HCT116 (cell line): ENCODE measurements at regions not wholly inside any gene's neighbourhood (a gene's known extent, or its start where the extent isn't known, plus 50 kb on each side); places are given as distances from the start of the nearest gene placed in this dataset.

Source experiments
- ATAC-seq: fragments of 200-7000 bp; cut with Tn5 transposase; 2 replicates; pipeline ENCODE4 v1.9.1; 2020; ENCODE audit warnings: mild to moderate bottlenecking, moderate library complexity
- BruUV-seq: library from RNA; stranded (reverse); fragments of 400-500 nt; replicated peaks from 2 replicates; lab custom pipeline; 2021; lab: Mats Ljungman, UMichigan
- CTCF ChIA-PET: fragments of 300-600 bp; sonication (Branson Sonifier 250); formaldehyde crosslinking; loops from one replicate; lab custom pipeline; 2021; ENCODE audit warnings: antibody characterized with exemption; lab: Charles Lee
- POLR2A ChIA-PET: fragments of 300-600, 350-600 bp; sonication (Branson Sonifier 250); formaldehyde crosslinking; loops from one replicate; lab custom pipeline; 2021; ENCODE audit warnings: antibody characterized with exemption; lab: Charles Lee
- RAD21 ChIA-PET, 2 experiments: fragments of 300-600 bp; sonication (Branson Sonifier 250); formaldehyde crosslinking; loops; one replicate each; lab custom pipeline; 2023; ENCODE audit warnings: low total read pairs in 2 of 2; ENCODE audit not compliant: uncharacterized antibody in 2 of 2, unreplicated experiment in 2 of 2, low non-redundant PET in 1 of 2; lab: Charles Lee
- DNase-seq: peaks from one replicate; pipeline ENCODE4 v3.0.0-alpha.2; 2010; ENCODE audit warnings: low read depth, low spot score
- H2AFZ ChIP-seq: fragments of 200-600 bp; shearing (Covaris generic), sonication (generic); 2 replicates; pipeline ENCODE4 v1.6.1; 2017; ENCODE audit warnings: low read depth, mixed run types, mixed read lengths, antibody characterized with exemption, low read length; ENCODE audit not compliant: poor library complexity, severe bottlenecking
- H3K27ac ChIP-seq: 2 replicates; pipeline ENCODE4 v1.5.1; 2012; ENCODE audit warnings: low read depth, low read length
- H3K27me3 ChIP-seq: fragments of 200-600 bp; sonication (generic); 2 replicates; pipeline ENCODE4 v1.6.1; 2016; ENCODE audit warnings: mixed run types, low read length, mixed read lengths; ENCODE audit not compliant: insufficient read depth
- H3K36me3 ChIP-seq, 2 experiments: fragments of 200-500 bp in 1 of 2; fragments of 200-600 bp in 1 of 2; sonication (Bioruptor generic) in 1 of 2; sonication (generic) in 1 of 2; 2 replicates each; pipeline versions ENCODE4 v1.5.1 to v1.6.1; 2014 to 2016; ENCODE audit warnings: low read length in 2 of 2, inconsistent platforms in 1 of 2, mixed read lengths in 1 of 2, mixed run types in 1 of 2; ENCODE audit not compliant: insufficient read depth in 2 of 2, control insufficient read depth in 1 of 2
- H3K4me1 ChIP-seq, 2 experiments: fragments of 200-600 bp in 1 of 2; sonication (generic) in 1 of 2; 2 replicates each; pipeline versions ENCODE4 v1.5.1 to v1.6.1; 2012 to 2017; ENCODE audit warnings: low read length in 2 of 2, inconsistent platforms in 1 of 2, mild to moderate bottlenecking in 1 of 2, mixed read lengths in 1 of 2, mixed run types in 1 of 2, moderate library complexity in 1 of 2; ENCODE audit not compliant: insufficient read depth in 2 of 2, control insufficient read depth in 1 of 2
- H3K4me2 ChIP-seq: fragments of 200-600 bp; sonication (generic); 2 replicates; pipeline ENCODE4 v1.6.1; 2017; ENCODE audit warnings: mixed run types, low read length, mixed read lengths
- H3K4me3 ChIP-seq, 2 experiments: fragments of 200-600 bp in 1 of 2; sonication (generic) in 1 of 2; replicated peaks in 1 of 2; 2 replicates each; pipeline ENCODE4 v1.5.1; 2011 to 2016; ENCODE audit warnings: low read length in 2 of 2, control low read depth in 1 of 2, low read depth in 1 of 2, mild to moderate bottlenecking in 1 of 2, mixed read lengths in 1 of 2, mixed run types in 1 of 2
- H3K79me2 ChIP-seq: fragments of 200-600 bp; sonication (generic); 2 replicates; pipeline ENCODE4 v1.6.1; 2017; ENCODE audit warnings: mild to moderate bottlenecking, mixed run types, low read length, moderate library complexity, mixed read lengths; ENCODE audit not compliant: insufficient read depth
- H3K9ac ChIP-seq: fragments of 200-600 bp; sonication (generic); 2 replicates; pipeline ENCODE4 v1.6.1; 2016; ENCODE audit warnings: low read length, mixed read lengths
- H3K9me2 ChIP-seq: fragments of 200-600 bp; sonication (generic), shearing (Covaris generic); 2 replicates; pipeline ENCODE4 v1.6.1; 2017; ENCODE audit warnings: mixed run types, mild to moderate bottlenecking, moderate library complexity; ENCODE audit not compliant: insufficient read depth
- H3K9me3 ChIP-seq, 2 experiments: fragments of 200-500 bp in 1 of 2; fragments of 200-600 bp in 1 of 2; sonication (Bioruptor generic) in 1 of 2; sonication (generic) in 1 of 2; 2 replicates each; pipeline ENCODE4 v1.6.1; 2014 to 2017; ENCODE audit warnings: low read length in 2 of 2, mixed read lengths in 2 of 2, inconsistent platforms in 1 of 2, low read depth in 1 of 2, mild to moderate bottlenecking in 1 of 2, mixed run types in 1 of 2, moderate library complexity in 1 of 2; ENCODE audit not compliant: control insufficient read depth in 1 of 2, insufficient read depth in 1 of 2
- H4K20me1 ChIP-seq: fragments of 200-600 bp; sonication (generic), shearing (Covaris generic); 2 replicates; pipeline ENCODE4 v1.6.1; 2017; ENCODE audit warnings: mixed run types, mild to moderate bottlenecking, moderate library complexity; ENCODE audit not compliant: insufficient read depth
- ATF3 ChIP-seq: IDR thresholded peaks from 2 replicates; pipeline ENCODE4 v1.6.1; 2012
- CBX3 ChIP-seq: IDR thresholded peaks from 2 replicates; pipeline ENCODE4 v1.6.1; 2012; ENCODE audit warnings: low read depth
- CEBPB ChIP-seq: IDR thresholded peaks from 2 replicates; pipeline ENCODE4 v1.6.1; 2012; ENCODE audit warnings: low read depth
- CTCF ChIP-seq, 3 experiments: fragments of 200-600 bp in 1 of 3; sonication (generic) in 1 of 3; IDR thresholded peaks in 2 of 3; conservative IDR thresholded peaks in 1 of 3; 2 replicates each; pipeline ENCODE4 v1.5.1; 2012 to 2017; ENCODE audit warnings: low read depth in 2 of 3, low read length in 2 of 3, antibody characterized with exemption in 1 of 3, borderline replicate concordance in 1 of 3, control low read depth in 1 of 3, mild to moderate bottlenecking in 1 of 3, mixed read lengths in 1 of 3, mixed run types in 1 of 3, moderate library complexity in 1 of 3; ENCODE audit not compliant: insufficient read depth in 1 of 3
- EGR1 ChIP-seq: IDR thresholded peaks from 2 replicates; pipeline ENCODE4 v1.6.1; 2012; ENCODE audit warnings: low read depth
- ELF1 ChIP-seq: IDR thresholded peaks from 2 replicates; pipeline ENCODE4 v1.6.1; 2012; ENCODE audit warnings: low read depth, borderline replicate concordance
- EZH2phosphoT487 ChIP-seq: fragments of 200-600 bp; IDR thresholded peaks from 2 replicates; pipeline ENCODE4 v1.6.1; 2018; ENCODE audit warnings: antibody characterized with exemption, borderline replicate concordance
- POLR2A ChIP-seq: IDR thresholded peaks from 2 replicates; pipeline ENCODE4 v1.7.0; 2011; ENCODE audit warnings: borderline replicate concordance; ENCODE audit not compliant: insufficient read depth, insufficient read length; ENCODE audit errors: extremely low read depth
- RAD21 ChIP-seq: IDR thresholded peaks from 2 replicates; pipeline ENCODE4 v1.6.1; 2012; ENCODE audit warnings: low read depth, mild to moderate bottlenecking
- SP1 ChIP-seq: IDR thresholded peaks from 2 replicates; pipeline ENCODE4 v1.6.1; 2012; ENCODE audit warnings: low read depth
- TCF7L2 ChIP-seq: IDR thresholded peaks from 2 replicates; pipeline ENCODE4 v1.7.0; 2011; ENCODE audit warnings: borderline replicate concordance, inconsistent platforms; ENCODE audit not compliant: insufficient read depth, insufficient read length; ENCODE audit errors: extremely low read depth
- YY1 ChIP-seq: IDR thresholded peaks from 2 replicates; pipeline ENCODE4 v1.6.1; 2011; ENCODE audit warnings: low read length, low read depth, moderate library complexity, mild to moderate bottlenecking; ENCODE audit not compliant: insufficient replicate concordance; ENCODE audit errors: extremely low read depth
- ZNF274 ChIP-seq: fragments of 200-500 bp; sonication (Bioruptor generic); IDR thresholded peaks from 2 replicates; pipeline ENCODE4 v1.6.1; 2014; ENCODE audit warnings: mild to moderate bottlenecking, low read depth, low read length, inconsistent platforms
- intact Hi-C: fragments of 100-400 bp; cut with micrococcal nuclease; formaldehyde crosslinking; loops from 2 replicates; pipeline ENCODE4 v1.10.0; 2022

GRCh38 chr6:50600280-50600679 lies 113.0 kb upstream of the TFAP2D start:
- Histone ChIP-seq H3K27ac (no peak overlapping the region), H3K4me2 (no peak overlapping the region), H3K9ac (no peak overlapping the region), H3K4me3 (no peak overlapping the region), H3K9me2 (no peaks in the 10 kb centered on the region)
- ChIA-PET RAD21 (no interaction called here), POLR2A (no interaction called here)
- TF ChIP-seq ELF1 (no peak), RAD21 (no peak), SP1 (no peak), YY1 (no peak), POLR2A (no peak), EGR1 (no peak), TCF7L2 (no peak), CBX3 (no peak), EZH2phosphoT487 (no peak), ZNF274 (no peak), CEBPB (no peak), ATF3 (no peak)
- TF ChIP-seq, all 23 proteins: peak for 0
- Histone ChIP-seq H3K36me3 (no peaks in the 10 kb centered on the region), H4K20me1 (no peaks in the 10 kb centered on the region), H3K9me3 (peaks cover 0 to 4% of the 10 kb centered on the region in 2 experiments; a peak in 1 of 4 replicates), H3K79me2 (no peaks in the 10 kb centered on the region), H3K4me1 (no peaks in the 10 kb centered on the region), H3K27me3 (no peaks in the 10 kb centered on the region), H2AFZ (no peak overlapping the region)
- intact Hi-C loops: no loop called here
- DNase-seq (no peak), ATAC-seq (no peak)
- no TSS peak for BruUV-seq
- CTCF ChIA-PET: interaction anchor here (2.0 kb wide), 1 partner anchor 472 kb away, joined by 4 read pairs; no protein-coding TSS in a partner anchor

- Histone ChIP-seq H4K20me1 (no peaks in the 10 kb centered on the region), H3K27me3 (no peaks in the 10 kb centered on the region), H3K9me3 (no peaks in the 10 kb centered on the region), H3K4me2 (no peak overlapping the region), H3K79me2 (no peaks in the 10 kb centered on the region), H3K9me2 (no peaks in the 10 kb centered on the region), H3K9ac (no peak overlapping the region), H3K4me3 (no peak overlapping the region), H3K4me1 (no peaks in the 10 kb centered on the region), H3K36me3 (no peaks in the 10 kb centered on the region), H2AFZ (no peak overlapping the region), H3K27ac (no peak overlapping the region)
- no TSS peak for BruUV-seq
- intact Hi-C loops: loop anchor here (1.0 kb wide), 1 partner anchor 474 kb away; no protein-coding TSS in a partner anchor
- TF ChIP-seq POLR2A (no peak), CTCF (IDR thresholded peaks at IDR 0.05 in 2 of 3, conservative IDR thresholded peaks at IDR 0.05 in 1 of 3; ENCODE audit: borderline replicate concordance in 1 of 3, insufficient read depth in 1 of 3, low read depth in 2 of 3, low read length in 2 of 3) (peak; percentile 20 to 80 (median 55); a peak in 4 of 6 replicates), RAD21 (peak; percentile 36), YY1 (no peak)
- CTCF ChIA-PET: interaction anchor here (2.0 kb wide), 1 partner anchor 474 kb away, joined by 4 read pairs; no protein-coding TSS in a partner anchor
- DNase-seq (peak; percentile 2), ATAC-seq (no peak)
- RAD21 ChIA-PET: no interaction called here
- POLR2A ChIA-PET: no interaction called here
Observed at GRCh38 chr6:50602292-50602691, 111.0 kb upstream of the TFAP2D start.
